AG09309 (cell line): ENCODE measurements at regions not wholly inside any gene's neighbourhood (a gene's known extent, or its start where the extent isn't known, plus 50 kb on each side); places are given as distances from the start of the nearest gene placed in this dataset.

Experiments
- DNase-seq: peaks from one replicate; pipeline ENCODE4 v3.0.0-alpha.2; 2010; ENCODE audit warnings: low read depth
- H3K4me3 ChIP-seq: 2 replicates; pipeline ENCODE4 v1.5.1; 2011; ENCODE audit warnings: mild to moderate bottlenecking, low read depth, low read length, moderate library complexity; ENCODE audit not compliant: control insufficient read depth
- TF ChIP-seq, protein P1 (sequence below): IDR thresholded peaks from 2 replicates; pipeline ENCODE4 v1.5.1; 2011; ENCODE audit warnings: mild to moderate bottlenecking, low read depth, low read length, inconsistent platforms; ENCODE audit not compliant: insufficient read depth, control insufficient read depth; ENCODE audit errors: missing control alignments

DNA sequence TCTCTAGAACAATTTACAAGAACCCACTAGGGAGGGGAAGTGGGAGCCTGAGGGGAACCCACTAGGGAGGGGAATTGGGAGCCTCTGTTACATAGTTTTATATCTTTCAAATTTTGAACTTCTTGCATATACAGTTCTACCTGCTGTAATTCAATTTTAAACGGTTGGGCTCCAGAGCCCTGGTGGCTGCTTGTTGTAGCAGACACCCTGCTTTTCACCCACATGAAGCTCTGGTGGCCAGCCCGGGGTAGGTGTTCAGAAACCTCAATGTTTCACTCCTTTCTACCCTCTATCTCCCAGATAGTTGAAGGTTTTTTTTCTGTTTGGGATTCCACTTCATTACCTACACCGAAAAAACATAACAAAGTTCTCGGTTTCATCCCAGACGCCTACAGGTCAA is 124.4 kb downstream of the TMEM174 start:
- TF ChIP-seq, protein P1, sequence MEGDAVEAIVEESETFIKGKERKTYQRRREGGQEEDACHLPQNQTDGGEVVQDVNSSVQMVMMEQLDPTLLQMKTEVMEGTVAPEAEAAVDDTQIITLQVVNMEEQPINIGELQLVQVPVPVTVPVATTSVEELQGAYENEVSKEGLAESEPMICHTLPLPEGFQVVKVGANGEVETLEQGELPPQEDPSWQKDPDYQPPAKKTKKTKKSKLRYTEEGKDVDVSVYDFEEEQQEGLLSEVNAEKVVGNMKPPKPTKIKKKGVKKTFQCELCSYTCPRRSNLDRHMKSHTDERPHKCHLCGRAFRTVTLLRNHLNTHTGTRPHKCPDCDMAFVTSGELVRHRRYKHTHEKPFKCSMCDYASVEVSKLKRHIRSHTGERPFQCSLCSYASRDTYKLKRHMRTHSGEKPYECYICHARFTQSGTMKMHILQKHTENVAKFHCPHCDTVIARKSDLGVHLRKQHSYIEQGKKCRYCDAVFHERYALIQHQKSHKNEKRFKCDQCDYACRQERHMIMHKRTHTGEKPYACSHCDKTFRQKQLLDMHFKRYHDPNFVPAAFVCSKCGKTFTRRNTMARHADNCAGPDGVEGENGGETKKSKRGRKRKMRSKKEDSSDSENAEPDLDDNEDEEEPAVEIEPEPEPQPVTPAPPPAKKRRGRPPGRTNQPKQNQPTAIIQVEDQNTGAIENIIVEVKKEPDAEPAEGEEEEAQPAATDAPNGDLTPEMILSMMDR: no peak
- H3K4me3 ChIP-seq: no peak overlapping the region
- DNase-seq: no peak

DNA sequence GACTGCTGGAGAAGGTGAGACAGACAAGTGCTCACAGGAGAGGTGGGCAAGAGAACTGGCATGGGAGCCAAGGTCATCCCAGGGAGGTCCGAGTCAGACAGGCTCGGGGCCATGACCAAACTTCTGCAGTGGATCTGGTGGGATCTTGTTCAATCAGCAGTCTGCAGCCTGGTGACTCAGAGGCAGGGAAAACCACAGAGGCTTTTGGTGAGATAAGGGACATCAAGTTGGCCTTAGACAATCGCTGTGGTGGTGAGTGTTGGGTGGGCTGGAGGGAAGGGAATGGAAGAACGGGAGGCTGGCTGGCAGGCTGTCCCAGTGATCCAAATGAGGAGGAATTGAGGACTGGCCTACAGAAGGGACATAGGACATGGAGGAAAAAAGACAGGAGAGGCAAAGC is 123.8 kb downstream of the TMEM174 start:
- DNase-seq: no peak
- TF ChIP-seq, protein P1: no peak
- H3K4me3 ChIP-seq: no peak overlapping the region

DNA sequence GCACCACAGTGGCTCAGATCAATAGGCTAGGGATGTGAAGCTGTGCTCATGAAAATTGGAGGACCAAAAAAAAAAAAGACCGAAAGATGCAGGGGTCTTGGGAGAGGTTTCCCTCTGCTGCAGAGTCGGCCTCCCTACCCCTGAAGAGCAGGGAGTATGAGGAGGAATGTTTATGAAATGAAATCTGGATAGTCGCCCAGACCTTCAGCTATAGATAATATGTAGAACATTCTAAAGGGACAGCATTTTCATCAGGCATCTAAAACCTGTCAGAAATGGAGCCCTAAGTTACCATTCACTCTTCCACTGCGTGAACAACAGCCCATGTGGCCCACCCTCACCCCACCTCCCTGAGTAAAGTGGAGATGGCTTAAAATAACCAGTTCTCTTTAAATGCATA is 122.9 kb downstream of the TMEM174 start:
- TF ChIP-seq, protein P1: no peak
- H3K4me3 ChIP-seq: no peak overlapping the region
- DNase-seq: no peak

DNA sequence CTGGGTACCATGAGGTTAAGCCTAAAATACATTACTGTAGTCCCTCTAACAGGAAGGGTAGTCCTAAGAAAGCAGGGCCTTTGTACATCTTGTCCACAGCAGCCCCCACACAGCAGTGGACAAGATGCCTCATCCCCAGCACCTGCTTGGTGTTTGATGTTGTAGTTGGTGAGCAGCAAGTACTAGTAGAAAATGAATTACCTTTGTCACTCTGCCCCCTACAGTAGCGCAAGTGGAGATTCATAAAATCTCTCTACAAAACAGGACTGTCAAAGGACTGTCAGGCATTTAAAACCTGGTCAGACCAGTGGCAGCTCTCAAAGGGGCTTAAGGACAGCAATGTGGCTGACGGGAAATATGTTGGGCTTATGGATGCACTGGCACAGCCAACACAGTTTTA is 122.5 kb downstream of the TMEM174 start:
- no peak for DNase-seq
- TF ChIP-seq, protein P1: no peak
- no peak overlapping the region for H3K4me3 ChIP-seq

DNA sequence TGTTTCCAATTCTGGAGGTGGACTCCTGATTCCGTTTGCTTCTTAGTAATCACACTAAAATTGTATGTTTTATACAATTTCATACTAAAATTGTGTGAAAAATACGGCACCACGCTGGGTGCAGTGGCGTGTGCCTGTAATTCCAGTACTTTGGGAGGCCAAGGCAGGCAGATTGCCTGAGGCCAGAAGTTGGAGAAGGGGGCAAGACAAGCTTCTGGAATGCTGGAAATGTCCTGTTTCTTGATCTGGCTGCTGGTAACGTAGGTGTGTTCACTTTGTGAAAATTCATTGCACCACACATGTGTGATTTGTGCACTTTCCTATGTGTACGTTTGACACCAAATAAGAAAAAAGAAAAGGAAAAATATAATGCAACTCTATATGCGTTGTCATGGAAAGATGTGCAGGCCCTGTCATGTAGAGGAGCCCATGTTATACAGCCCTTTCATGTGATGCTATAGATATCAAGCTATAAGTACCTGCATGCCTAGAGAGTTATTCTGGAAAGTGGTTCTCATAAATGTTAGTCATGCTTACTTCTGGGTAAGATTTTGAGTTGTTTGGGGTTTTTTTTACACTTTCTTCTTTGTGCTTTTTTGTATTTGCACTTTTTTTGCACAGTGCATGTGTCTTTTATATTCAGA is 119.9 kb downstream of the TMEM174 start:
- TF ChIP-seq, protein P1: no peak
- DNase-seq: no peak
- H3K4me3 ChIP-seq: no peak overlapping the region

DNA sequence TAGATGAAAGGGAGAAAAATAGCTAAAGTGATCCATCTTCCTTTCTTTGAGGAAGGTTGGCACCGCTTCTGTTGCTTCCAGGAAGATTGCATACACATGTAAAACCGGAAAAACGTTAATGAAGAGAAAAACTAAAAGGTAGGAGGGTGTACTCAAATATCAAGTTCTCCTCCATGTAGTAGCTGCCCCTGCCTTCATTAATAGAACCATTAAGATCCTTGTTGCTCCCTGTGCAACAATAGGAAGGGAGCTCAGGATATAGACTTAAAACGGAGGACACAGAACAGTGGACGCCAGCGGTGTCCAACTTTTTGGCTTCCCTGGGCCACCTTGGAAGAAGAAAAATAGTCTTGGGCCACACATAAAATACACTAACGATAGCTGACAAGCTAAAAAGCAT is 118.9 kb downstream of the TMEM174 start:
- TF ChIP-seq, protein P1: no peak
- no peak for DNase-seq
- H3K4me3 ChIP-seq: no peak overlapping the region

DNA sequence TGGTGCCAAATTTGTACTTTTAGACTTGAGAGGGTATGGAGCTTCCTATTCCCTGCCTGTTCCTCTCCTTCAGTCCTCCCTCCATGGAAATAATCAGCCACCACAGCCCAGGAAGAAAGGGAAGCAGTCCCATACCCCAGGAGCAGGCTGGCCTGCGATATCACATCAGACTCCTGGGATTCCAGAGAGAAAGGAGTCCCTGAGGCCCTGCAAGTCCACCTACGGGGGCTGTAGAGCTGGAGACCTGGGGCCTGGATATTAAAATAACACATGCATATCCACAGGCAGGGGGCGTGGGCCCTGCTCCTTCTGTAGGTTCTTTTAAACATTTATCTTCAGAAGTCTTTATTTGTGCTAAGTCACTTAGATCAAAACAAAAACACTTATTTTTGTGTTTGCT is 117.2 kb downstream of the TMEM174 start:
- TF ChIP-seq, protein P1: no peak
- no peak for DNase-seq
- no peak overlapping the region for H3K4me3 ChIP-seq
